MCF 10A (cell line): ENCODE measurements at regions not wholly inside any gene's neighbourhood (a gene's known extent, or its start where the extent isn't known, plus 50 kb on each side); places are given as distances from the start of the nearest gene placed in this dataset.
"Not testable (repeated sequence)": the region's sequence is repeated elsewhere in the genome, so short reads cannot be mapped to it uniquely, and the experiment has no call there.

ENCODE experiments used
- BruUV-seq: library from RNA; stranded (reverse); fragments of 400-500 nt; replicated peaks from 2 replicates; lab custom pipeline; 2021; lab: Mats Ljungman, UMichigan
- CTCF ChIA-PET: fragments of 300-600 bp; sonication (Branson Sonifier 250); formaldehyde crosslinking; extraction: SDS; loops from one replicate; lab custom pipeline; 2021; ENCODE audit warnings: antibody characterized with exemption, inconsistent platforms; lab: Yijun Ruan, JAX
- POLR2A ChIA-PET: fragments of 300-600, 350-650 bp; sonication (Branson Sonifier 250); formaldehyde crosslinking; extraction: SDS; loops from one replicate; lab custom pipeline; 2020; ENCODE audit warnings: antibody characterized with exemption, inconsistent platforms; lab: Yijun Ruan, JAX
- DNase-seq: peaks from one replicate; pipeline ENCODE4 v3.0.0-alpha.2; 2018; ENCODE audit not compliant: unreplicated experiment
- H3K27ac Mint-ChIP-seq: one replicate; pipeline ENCODE4 v1.8.0; 2022; ENCODE audit warnings: mild to moderate bottlenecking, low read depth, mixed read lengths; ENCODE audit not compliant: unreplicated experiment
- H3K27me3 Mint-ChIP-seq: one replicate; pipeline ENCODE4 v1.8.0; 2022; ENCODE audit warnings: mixed read lengths; ENCODE audit not compliant: insufficient read depth, unreplicated experiment
- H3K36me3 Mint-ChIP-seq: one replicate; pipeline ENCODE4 v1.8.0; 2022; ENCODE audit warnings: mild to moderate bottlenecking, moderate library complexity, mixed read lengths; ENCODE audit not compliant: insufficient read depth, unreplicated experiment
- H3K4me1 Mint-ChIP-seq: one replicate; pipeline ENCODE4 v1.8.0; 2022; ENCODE audit warnings: mixed read lengths; ENCODE audit not compliant: insufficient read depth, unreplicated experiment
- H3K4me3 Mint-ChIP-seq: one replicate; pipeline ENCODE4 v1.8.0; 2022; ENCODE audit warnings: mild to moderate bottlenecking, moderate library complexity, mixed read lengths; ENCODE audit not compliant: unreplicated experiment
- H3K9me3 Mint-ChIP-seq: one replicate; pipeline ENCODE4 v1.8.0; 2022; ENCODE audit warnings: mixed read lengths; ENCODE audit not compliant: unreplicated experiment
- CTCF ChIP-seq: fragments of 200-600 bp; IDR thresholded peaks from one replicate; pipeline ENCODE4 v1.8.0; 2022; ENCODE audit warnings: antibody characterized with exemption, mild to moderate bottlenecking; ENCODE audit not compliant: unreplicated experiment
- intact Hi-C: fragments of 100-400 bp; cut with micrococcal nuclease; formaldehyde crosslinking; loops from 2 replicates; pipeline ENCODE4 v1.14.1; 2022

GRCh38 chr7:112540839-112541577, 60.2 kb downstream of the LSMEM1 start:
- intact Hi-C loops: no loop called here
- Mint-ChIP-seq H3K27ac (no peak overlapping the region), H3K36me3 (no peaks in the 10 kb centered on the region), H3K27me3 (no peaks in the 10 kb centered on the region), H3K4me3 (no peak overlapping the region), H3K9me3 (peaks cover 7% of the 10 kb centered on the region), H3K4me1 (no peaks in the 10 kb centered on the region)
- ChIA-PET POLR2A (no interaction called here), CTCF (interaction anchor here (1.0 kb wide), 1 partner anchor 9 kb away, joined by 4 read pairs; no protein-coding TSS in a partner anchor)
- no peak for DNase-seq
- no peak for TF ChIP-seq CTCF
- no TSS peak for BruUV-seq

GRCh38 chr7:112546723-112547513, 66.1 kb downstream of the LSMEM1 start:
- no peak overlapping the region for H3K4me3 Mint-ChIP-seq
- CTCF ChIA-PET: interaction anchor here (0.6 to 1.7 kb wide), 3 partner anchors 11 to 354 kb away, joined by 3 to 5 read pairs (median 3); no protein-coding TSS in a partner anchor
- peak; percentile 5 for DNase-seq
- H3K9me3 Mint-ChIP-seq: peaks cover 7% of the 10 kb centered on the region
- POLR2A ChIA-PET: no interaction called here
- H3K36me3 Mint-ChIP-seq: no peaks in the 10 kb centered on the region
- no peaks in the 10 kb centered on the region for H3K4me1 Mint-ChIP-seq
- intact Hi-C loops: no loop called here
- TF ChIP-seq CTCF: no peak
- no peak overlapping the region for H3K27ac Mint-ChIP-seq
- H3K27me3 Mint-ChIP-seq: no peaks in the 10 kb centered on the region
- BruUV-seq: no TSS peak

- TF ChIP-seq CTCF: no peak
- no peaks in the 10 kb centered on the region for H3K27me3 Mint-ChIP-seq
- no peak overlapping the region for H3K4me3 Mint-ChIP-seq
- no peak for DNase-seq
- H3K9me3 Mint-ChIP-seq: peaks cover 7% of the 10 kb centered on the region
- ChIA-PET CTCF (interaction anchor here (1.0 kb wide), 1 partner anchor 612 kb away, joined by 3 read pairs; no protein-coding TSS in a partner anchor), POLR2A (no interaction called here)
- H3K36me3 Mint-ChIP-seq: no peaks in the 10 kb centered on the region
- no peak overlapping the region for H3K27ac Mint-ChIP-seq
- no peaks in the 10 kb centered on the region for H3K4me1 Mint-ChIP-seq
- intact Hi-C loops: no loop called here
- BruUV-seq: no TSS peak
Measured at GRCh38 chr7:112547916-112548315, 67.1 kb downstream of the LSMEM1 start.

GRCh38 chr7:112550468-112551060, 69.8 kb downstream of the LSMEM1 start:
- Mint-ChIP-seq H3K27ac (no peak overlapping the region), H3K4me3 (no peak overlapping the region), H3K4me1 (no peaks in the 10 kb centered on the region), H3K27me3 (no peaks in the 10 kb centered on the region), H3K36me3 (no peaks in the 10 kb centered on the region), H3K9me3 (no peaks in the 10 kb centered on the region)
- BruUV-seq: no TSS peak
- peak; percentile 95 for TF ChIP-seq CTCF
- POLR2A ChIA-PET: interaction anchor here (0.5 kb wide), 2 partner anchors 232 to 1160 kb away, joined by 3 to 4 read pairs; no protein-coding TSS in a partner anchor
- CTCF ChIA-PET: interaction anchor here (0.5 to 3.0 kb wide), 40 partner anchors 10 to 1035 kb away, joined by 3 to 68 read pairs (median 4); partner anchors contain the start of gene TMEM168
- intact Hi-C loops: loop anchor here (1.0 to 10.0 kb wide), 7 partner anchors 319 to 1164 kb away; no protein-coding TSS in a partner anchor
- peak; percentile 72 for DNase-seq

GRCh38 chr7:112551521-112551920, 70.7 kb downstream of the LSMEM1 start:
- DNase-seq, H3K27me3 Mint-ChIP-seq, H3K4me3 Mint-ChIP-seq, BruUV-seq, H3K4me1 Mint-ChIP-seq, H3K27ac Mint-ChIP-seq, H3K9me3 Mint-ChIP-seq, H3K36me3 Mint-ChIP-seq, POLR2A ChIA-PET: not testable (repeated sequence)
- intact Hi-C loops: loop anchor here (2.0 to 10.0 kb wide), 2 partner anchors 737 to 1163 kb away; no protein-coding TSS in a partner anchor
- CTCF ChIA-PET: interaction anchor here (0.6 to 3.0 kb wide), 10 partner anchors 14 to 870 kb away, joined by 3 to 68 read pairs (median 4); no protein-coding TSS in a partner anchor
